Lower lobe of right lung (tissue), 2 donors: ENCODE measurements at regions not wholly inside any gene's neighbourhood (a gene's known extent, or its start where the extent isn't known, plus 50 kb on each side); places are given as distances from the start of the nearest gene placed in this dataset.

Source experiments
- ATAC-seq, 2 donors: fragments of 200-7000 bp; cut with Tn5 transposase; one replicate each; pipeline ENCODE4 v1.9.1; 2020 to 2022; ENCODE audit warnings: mild to moderate bottlenecking in 2 of 2, moderate library complexity in 2 of 2
- DNase-seq: peaks from one replicate; pipeline ENCODE4 v3.0.0-alpha.2; 2020
- H3K27ac ChIP-seq: fragments of 200-600 bp; one replicate; pipeline ENCODE4 v1.8.0; 2022
- H3K27me3 ChIP-seq: fragments of 200-600 bp; one replicate; pipeline ENCODE4 v1.8.0; 2022; ENCODE audit warnings: low read depth
- H3K36me3 ChIP-seq: fragments of 200-600 bp; one replicate; pipeline ENCODE4 v1.8.0; 2022; ENCODE audit warnings: mild to moderate bottlenecking
- H3K4me1 ChIP-seq: fragments of 200-600 bp; one replicate; pipeline ENCODE4 v1.8.0; 2022
- H3K4me3 ChIP-seq: fragments of 200-600 bp; one replicate; pipeline ENCODE4 v1.8.0; 2022; ENCODE audit warnings: mild to moderate bottlenecking
- H3K9me3 ChIP-seq: fragments of 200-600 bp; one replicate; pipeline ENCODE4 v1.8.0; 2022
- intact Hi-C: fragments of 100-400 bp; cut with DNase I; formaldehyde crosslinking; loops from one replicate; pipeline ENCODE4 v1.11.0; 2022
- TF ChIP-seq, protein P1 (sequence below): fragments of 200-600 bp; IDR thresholded peaks from one replicate; pipeline ENCODE4 v1.8.0; 2022; ENCODE audit warnings: antibody characterized with exemption, mild to moderate bottlenecking
- donor health status: DM: no; HTN: yes; CAD: no; lungs with severe emphysema.

DNA sequence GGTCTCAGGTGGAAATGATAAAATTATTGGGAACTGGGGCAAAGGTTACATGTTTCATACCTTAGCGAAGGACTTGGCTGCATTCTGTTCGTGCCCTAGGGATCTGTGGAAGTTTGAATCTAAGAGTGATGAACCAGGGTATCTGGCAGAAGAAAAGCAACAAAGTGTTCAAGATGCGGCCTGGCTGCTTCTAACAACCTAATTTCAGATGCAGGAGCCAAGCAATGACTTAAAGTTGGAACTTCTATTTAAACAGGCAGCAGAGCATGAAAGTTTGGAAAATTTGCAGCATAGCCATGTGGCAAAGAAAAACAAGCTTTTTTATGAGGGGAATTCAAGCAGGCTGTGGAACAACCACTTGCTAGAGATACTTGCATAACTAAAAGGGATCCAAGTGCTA is 73.5 kb downstream of the CD24 start:
- intact Hi-C loops: no loop called here
- Histone ChIP-seq H3K27ac (no peak overlapping the region), H3K4me1 (no peaks in the 10 kb centered on the region), H3K9me3 (peaks cover 9% of the 10 kb centered on the region), H3K4me3 (no peak overlapping the region), H3K36me3 (no peaks in the 10 kb centered on the region), H3K27me3 (no peaks in the 10 kb centered on the region)
- ATAC-seq (no peak), DNase-seq (no peak)
- TF ChIP-seq, protein P1, sequence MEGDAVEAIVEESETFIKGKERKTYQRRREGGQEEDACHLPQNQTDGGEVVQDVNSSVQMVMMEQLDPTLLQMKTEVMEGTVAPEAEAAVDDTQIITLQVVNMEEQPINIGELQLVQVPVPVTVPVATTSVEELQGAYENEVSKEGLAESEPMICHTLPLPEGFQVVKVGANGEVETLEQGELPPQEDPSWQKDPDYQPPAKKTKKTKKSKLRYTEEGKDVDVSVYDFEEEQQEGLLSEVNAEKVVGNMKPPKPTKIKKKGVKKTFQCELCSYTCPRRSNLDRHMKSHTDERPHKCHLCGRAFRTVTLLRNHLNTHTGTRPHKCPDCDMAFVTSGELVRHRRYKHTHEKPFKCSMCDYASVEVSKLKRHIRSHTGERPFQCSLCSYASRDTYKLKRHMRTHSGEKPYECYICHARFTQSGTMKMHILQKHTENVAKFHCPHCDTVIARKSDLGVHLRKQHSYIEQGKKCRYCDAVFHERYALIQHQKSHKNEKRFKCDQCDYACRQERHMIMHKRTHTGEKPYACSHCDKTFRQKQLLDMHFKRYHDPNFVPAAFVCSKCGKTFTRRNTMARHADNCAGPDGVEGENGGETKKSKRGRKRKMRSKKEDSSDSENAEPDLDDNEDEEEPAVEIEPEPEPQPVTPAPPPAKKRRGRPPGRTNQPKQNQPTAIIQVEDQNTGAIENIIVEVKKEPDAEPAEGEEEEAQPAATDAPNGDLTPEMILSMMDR: no peak

DNA sequence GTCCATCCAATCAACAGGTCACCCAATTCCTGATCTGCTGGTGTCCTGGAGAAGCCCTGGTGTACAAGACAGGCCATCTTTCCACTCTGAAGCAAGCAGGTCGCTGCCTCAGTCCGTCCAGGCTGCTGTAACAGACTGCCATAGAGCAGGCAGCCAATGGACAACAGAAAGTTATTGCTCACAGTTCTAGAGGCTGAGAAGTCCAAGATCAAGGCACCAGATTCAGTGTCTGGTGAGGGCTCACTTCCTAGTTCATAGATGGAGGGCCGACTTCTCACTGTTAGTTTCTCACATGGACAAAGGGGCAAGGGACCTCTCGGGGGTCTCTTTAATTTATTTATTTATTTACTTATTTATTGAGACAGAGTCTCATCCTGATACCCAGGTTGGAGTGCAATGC is 74.8 kb downstream of the CD24 start:
- no peak overlapping the region for H3K4me3 ChIP-seq
- no peaks in the 10 kb centered on the region for H3K4me1 ChIP-seq
- H3K36me3 ChIP-seq: no peaks in the 10 kb centered on the region
- TF ChIP-seq, protein P1: no peak
- ATAC-seq (no peak), DNase-seq (no peak)
- no peak overlapping the region for H3K27ac ChIP-seq
- H3K9me3 ChIP-seq: peaks cover 9% of the 10 kb centered on the region
- intact Hi-C loops: no loop called here
- no peaks in the 10 kb centered on the region for H3K27me3 ChIP-seq

DNA sequence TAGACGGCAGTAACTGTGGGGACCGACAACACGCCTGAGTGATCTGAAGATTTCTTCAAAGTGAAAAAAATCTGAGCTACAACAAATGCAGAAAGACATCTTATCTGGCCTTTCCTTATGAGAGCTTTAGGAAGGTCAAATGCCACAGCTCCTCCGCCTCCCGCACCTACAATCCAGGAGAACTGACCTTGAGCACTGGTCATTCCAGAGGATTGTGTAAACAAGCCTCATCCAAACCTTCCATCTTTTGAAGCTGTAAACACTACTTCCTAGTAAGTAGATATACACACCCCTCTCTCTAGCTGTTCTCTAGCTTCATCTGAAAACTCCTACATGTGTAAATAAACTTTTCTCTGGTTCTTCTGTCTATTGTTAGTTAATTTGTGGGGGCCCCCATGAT is 76.9 kb downstream of the CD24 start:
- TF ChIP-seq, protein P1: no peak
- Histone ChIP-seq H3K27me3 (no peaks in the 10 kb centered on the region), H3K9me3 (peaks cover 9% of the 10 kb centered on the region), H3K36me3 (no peaks in the 10 kb centered on the region), H3K4me3 (no peak overlapping the region), H3K27ac (no peak overlapping the region), H3K4me1 (no peaks in the 10 kb centered on the region)
- intact Hi-C loops: no loop called here
- ATAC-seq (no peak), DNase-seq (no peak)

DNA sequence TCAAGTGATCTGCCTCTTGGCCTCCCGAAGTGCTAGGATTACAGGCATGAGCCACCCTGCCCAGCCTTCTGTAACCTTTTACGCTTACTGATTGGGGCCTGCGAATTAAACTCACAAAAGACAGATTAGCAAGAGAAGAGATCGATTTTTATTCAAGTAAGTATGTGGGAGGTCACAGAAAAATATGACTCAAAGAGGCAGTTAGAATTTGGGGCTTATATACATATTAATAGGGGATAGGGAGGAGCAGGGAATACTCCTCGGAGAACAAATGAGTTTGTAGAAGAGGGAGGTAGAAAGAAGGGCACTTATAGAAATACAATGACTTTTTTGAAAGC is 78.9 kb downstream of the CD24 start:
- H3K4me3 ChIP-seq: no peak overlapping the region
- intact Hi-C loops: no loop called here
- no peak overlapping the region for H3K27ac ChIP-seq
- ATAC-seq (no peak), DNase-seq (no peak)
- no peaks in the 10 kb centered on the region for H3K9me3 ChIP-seq
- H3K4me1 ChIP-seq: no peaks in the 10 kb centered on the region
- no peaks in the 10 kb centered on the region for H3K36me3 ChIP-seq
- TF ChIP-seq, protein P1: no peak
- no peaks in the 10 kb centered on the region for H3K27me3 ChIP-seq

DNA sequence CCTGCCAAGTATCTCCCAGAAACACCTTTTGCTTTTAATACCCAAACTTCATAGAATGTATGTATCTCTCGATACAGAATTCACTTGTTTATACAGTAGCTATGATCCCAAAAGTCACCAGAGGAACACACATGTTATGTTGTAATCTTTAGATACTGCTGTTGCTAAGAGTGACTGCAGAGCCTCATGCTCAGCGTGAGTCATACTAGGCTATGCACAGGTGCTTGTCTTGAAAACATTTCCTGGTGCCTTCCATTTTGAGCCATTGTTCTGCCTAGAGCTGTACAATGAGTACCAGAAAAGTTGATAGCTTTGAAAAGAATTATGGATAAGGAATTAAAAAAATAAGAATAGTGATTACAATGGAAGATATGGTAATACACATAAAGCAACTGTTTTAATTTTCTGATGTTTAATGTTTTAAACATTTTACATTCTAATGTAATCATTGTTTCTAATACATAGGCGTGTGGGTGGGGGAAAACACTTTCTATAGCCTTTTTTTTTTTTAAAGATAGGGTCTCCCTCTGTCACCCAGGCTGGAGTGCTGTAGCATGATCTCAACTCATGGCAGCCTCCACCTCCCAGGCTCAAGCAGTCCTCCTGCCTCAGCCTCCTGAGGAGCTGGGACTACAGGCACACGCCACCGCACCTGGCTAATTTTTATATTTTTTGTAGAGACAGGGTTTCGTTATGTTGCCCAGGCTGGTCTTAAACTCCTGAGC is 79.4 kb downstream of the CD24 start:
- ATAC-seq: no peak

More for the DNA sequence above, 79.4 kb downstream of the CD24 start:
- TF ChIP-seq, protein P1: no peak
- no peak for DNase-seq
- H3K36me3 ChIP-seq: no peaks in the 10 kb centered on the region
- H3K4me3 ChIP-seq: no peak overlapping the region
- H3K27me3 ChIP-seq: no peaks in the 10 kb centered on the region
- H3K9me3 ChIP-seq: no peaks in the 10 kb centered on the region
- H3K27ac ChIP-seq: no peak overlapping the region
- H3K4me1 ChIP-seq: no peaks in the 10 kb centered on the region
- intact Hi-C loops: no loop called here
